ENCODE measurements at regions not wholly inside any gene's neighbourhood (a gene's known extent, or its start where the extent isn't known, plus 50 kb on each side); places are given as distances from the start of the nearest gene placed in this dataset.

DNA sequence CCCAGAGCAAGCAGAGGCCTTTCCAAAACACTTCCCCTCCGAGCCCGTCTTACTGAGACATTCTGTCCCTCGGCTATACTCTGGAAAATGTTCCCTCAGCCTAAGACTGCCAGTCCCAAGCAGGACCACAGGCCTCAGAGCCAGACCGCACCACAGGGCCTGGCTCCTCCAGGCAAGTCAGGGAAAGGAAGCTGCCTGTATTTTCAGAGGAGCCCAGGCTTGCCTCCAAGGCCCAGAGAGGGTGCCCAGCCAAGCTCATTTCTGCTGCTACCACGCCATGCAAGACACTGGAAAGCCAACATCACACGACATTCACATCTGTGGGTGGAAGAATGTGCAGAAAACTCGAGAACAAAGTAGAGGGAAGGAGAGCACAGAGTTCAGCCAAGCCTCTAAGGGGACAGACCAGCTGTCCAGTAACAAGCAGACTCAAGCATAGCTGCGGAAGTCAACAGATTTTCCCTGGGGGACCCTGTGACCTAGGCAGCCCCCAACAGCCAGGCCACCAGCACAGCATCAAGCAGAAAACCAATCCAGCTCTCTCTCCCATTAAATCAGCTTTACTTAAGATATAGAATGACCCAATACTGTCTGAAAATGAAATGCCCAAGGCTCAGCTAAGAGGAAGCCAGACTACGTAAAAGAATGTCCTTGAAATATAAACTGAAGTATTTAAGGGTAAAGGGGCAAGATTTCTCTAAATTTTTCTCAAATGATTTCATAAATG is 123.9 kb downstream of the ZFP36L2 start:
- TF ChIP-seq EZH2 (IDR thresholded peaks at IDR 0.05; ENCODE audit: low read length) (no peak), CTCF (optimal IDR thresholded peaks at IDR 0.05 in 1 of 3, IDR thresholded peaks at IDR 0.05 in 1 of 3, conservative IDR thresholded peaks at IDR 0.05 in 1 of 3; ENCODE audit: extremely low read depth in 1 of 3, insufficient read depth in 2 of 3, low read length in 3 of 3) (no peak)
- dilution Hi-C loops (cut with MboI; ENCODE audit: extremely low pct_ligation_motif_present, low sequenced_read_pairs) = no loop called here
- peaks cover 34% of the 10 kb centered on the region for H3K4me1 ChIP-seq (ENCODE audit: control insufficient read depth, extremely low read depth, insufficient read depth, low read length)
- peak overlapping the region; percentile 93 for H2AFZ ChIP-seq (ENCODE audit: control insufficient read depth, low read length)
- H3K4me3 ChIP-seq (ENCODE audit: control insufficient read depth in 2 of 3, extremely low read depth in 1 of 3, insufficient read depth in 2 of 3, low read depth in 1 of 3, low read length in 3 of 3) = no peak overlapping the region
- peak overlapping the region; percentile 36 for H3K4me2 ChIP-seq (ENCODE audit: control insufficient read depth, extremely low read depth, insufficient read depth, low read depth, low read length)
- no peaks in the 10 kb centered on the region for H3K27me3 ChIP-seq (ENCODE audit: control insufficient read depth, extremely low read depth, insufficient read depth, low read length)
- H3K27ac ChIP-seq (ENCODE audit: control insufficient read depth, insufficient read depth, low read length) = peak overlapping the region; percentile 37
- no peak for FAIRE-seq
- DNase-seq (ENCODE audit: low read depth, low spot score) = no peak
- H3K9me3 ChIP-seq (ENCODE audit: control insufficient read depth, low read depth, low read length) = no peaks in the 10 kb centered on the region
- H3K9me1 ChIP-seq (ENCODE audit: control insufficient read depth, extremely low read depth, insufficient read depth, low read length) = no peaks in the 10 kb centered on the region
- no peaks in the 10 kb centered on the region for H4K20me1 ChIP-seq (ENCODE audit: control insufficient read depth, extremely low read depth, insufficient read depth, low read length)
- no peaks in the 10 kb centered on the region for H3K79me2 ChIP-seq (ENCODE audit: control insufficient read depth, insufficient read depth, low read length)
- H3K9ac ChIP-seq (ENCODE audit: control insufficient read depth, extremely low read depth, insufficient read depth, low read length) = peak overlapping the region; percentile 0
- H3K36me3 ChIP-seq (ENCODE audit: control insufficient read depth in 2 of 2, extremely low read depth in 1 of 2, insufficient read depth in 2 of 2, low read length in 2 of 2) = no peaks in the 10 kb centered on the region

DNA sequence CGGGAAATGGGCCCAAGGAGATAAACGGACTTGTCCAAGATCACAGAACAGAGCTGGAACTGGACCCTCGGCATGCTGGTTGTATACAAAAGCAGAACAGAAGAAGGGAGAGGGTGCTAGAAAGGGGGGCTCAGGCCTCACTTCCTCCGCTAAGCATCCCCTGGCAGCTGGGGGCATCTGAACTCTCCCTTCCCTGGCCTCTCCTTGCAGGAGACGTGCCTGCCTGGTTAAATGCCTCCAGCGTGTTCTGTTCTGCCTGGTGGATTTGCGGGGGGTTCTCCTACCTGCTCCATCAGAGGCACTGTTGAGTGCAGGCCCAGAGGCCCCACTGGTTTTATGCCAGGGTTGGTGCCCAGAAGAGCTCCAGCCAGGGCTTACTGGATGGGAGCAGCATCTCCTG is 124.7 kb downstream of the ZFP36L2 start:
- Histone ChIP-seq H3K27ac (ENCODE audit: control insufficient read depth, insufficient read depth, low read length) (no peak overlapping the region), H3K79me2 (ENCODE audit: control insufficient read depth, insufficient read depth, low read length) (no peaks in the 10 kb centered on the region), H2AFZ (ENCODE audit: control insufficient read depth, low read length) (peak overlapping the region; percentile 93), H4K20me1 (ENCODE audit: control insufficient read depth, extremely low read depth, insufficient read depth, low read length) (no peaks in the 10 kb centered on the region), H3K4me1 (ENCODE audit: control insufficient read depth, extremely low read depth, insufficient read depth, low read length) (peaks cover 29% of the 10 kb centered on the region), H3K36me3 (ENCODE audit: control insufficient read depth in 2 of 2, extremely low read depth in 1 of 2, insufficient read depth in 2 of 2, low read length in 2 of 2) (no peaks in the 10 kb centered on the region), H3K27me3 (ENCODE audit: control insufficient read depth, extremely low read depth, insufficient read depth, low read length) (no peaks in the 10 kb centered on the region), H3K9me1 (ENCODE audit: control insufficient read depth, extremely low read depth, insufficient read depth, low read length) (no peaks in the 10 kb centered on the region), H3K9me3 (ENCODE audit: control insufficient read depth, low read depth, low read length) (no peaks in the 10 kb centered on the region), H3K9ac (ENCODE audit: control insufficient read depth, extremely low read depth, insufficient read depth, low read length) (no peak overlapping the region), H3K4me3 (ENCODE audit: control insufficient read depth in 2 of 3, extremely low read depth in 1 of 3, insufficient read depth in 2 of 3, low read depth in 1 of 3, low read length in 3 of 3) (no peak overlapping the region), H3K4me2 (ENCODE audit: control insufficient read depth, extremely low read depth, insufficient read depth, low read depth, low read length) (no peak overlapping the region)
- dilution Hi-C loops (cut with MboI; ENCODE audit: extremely low pct_ligation_motif_present, low sequenced_read_pairs) = no loop called here
- FAIRE-seq = no peak
- no peak for DNase-seq (ENCODE audit: low read depth, low spot score)
- no peak for TF ChIP-seq CTCF (optimal IDR thresholded peaks at IDR 0.05 in 1 of 3, IDR thresholded peaks at IDR 0.05 in 1 of 3, conservative IDR thresholded peaks at IDR 0.05 in 1 of 3; ENCODE audit: extremely low read depth in 1 of 3, insufficient read depth in 2 of 3, low read length in 3 of 3)

All from keratinocyte (primary cell).